HEK293 (cell line): ENCODE measurements at regions not wholly inside any gene's neighbourhood (a gene's known extent, or its start where the extent isn't known, plus 50 kb on each side); places are given as distances from the start of the nearest gene placed in this dataset.

Experiments
- CTCF ChIA-PET: fragments of 350-600 bp; formaldehyde crosslinking; extraction: SDS; loops from one replicate; lab custom pipeline; 2021; ENCODE audit warnings: antibody characterized with exemption; lab: Yijun Ruan, JAX
- POLR2A ChIA-PET: fragments of 300-600 bp; formaldehyde crosslinking; extraction: SDS; loops from one replicate; lab custom pipeline; 2020; ENCODE audit warnings: antibody characterized with exemption, inconsistent platforms; lab: Yijun Ruan, JAX
- H3K27ac ChIP-seq: fragments of 200-500 bp; sonication (Bioruptor generic); 2 replicates; pipeline ENCODE4 v1.5.1; 2014; ENCODE audit warnings: low read depth, low read length, control low read depth, inconsistent platforms; ENCODE audit errors: extremely low read depth
- H3K36me3 ChIP-seq, 2 experiments: fragments of 200-500 bp in 1 of 2; sonication (Bioruptor generic) in 1 of 2; 1 replicate in 1 of 2; 2 replicates in 1 of 2; pipeline ENCODE4 v1.5.1; 2014 to 2017; ENCODE audit warnings: inconsistent platforms in 2 of 2, low read length in 2 of 2; ENCODE audit not compliant: control insufficient read depth in 2 of 2, insufficient read depth in 1 of 2
- H3K4me1 ChIP-seq: fragments of 200-500 bp; sonication (Bioruptor generic); 2 replicates; pipeline ENCODE4 v1.5.1; 2014; ENCODE audit warnings: mild to moderate bottlenecking, low read length, inconsistent platforms; ENCODE audit not compliant: control insufficient read depth, insufficient read depth
- H3K4me3 ChIP-seq: 2 replicates; pipeline ENCODE4 v1.5.1; 2011; ENCODE audit warnings: low read depth, mild to moderate bottlenecking, control low read depth, low read length, moderate library complexity
- H3K9me3 ChIP-seq: fragments of 200-500 bp; sonication (Bioruptor generic); 2 replicates; pipeline ENCODE4 v1.5.1; 2014; ENCODE audit warnings: low read depth, low read length, inconsistent platforms; ENCODE audit not compliant: control insufficient read depth, insufficient read depth
- FEZF1 ChIP-seq: fragments of 450-650 bp; formaldehyde crosslinking; IDR thresholded peaks from 2 replicates; pipeline ENCODE4 v1.5.1; 2016; ENCODE audit warnings: missing biosample characterization, missing genetic modification characterization
- GLI2 ChIP-seq: fragments of 450-650 bp; formaldehyde crosslinking; IDR thresholded peaks from 2 replicates; pipeline ENCODE4; 2017; ENCODE audit warnings: missing biosample characterization, missing genetic modification characterization, low read depth, borderline replicate concordance
- HOXD13 ChIP-seq: sonication (generic); formaldehyde crosslinking; IDR thresholded peaks from 2 replicates; pipeline ENCODE4 v1.8.0; 2022; ENCODE audit warnings: missing genetic modification reagents, borderline replicate concordance
- IKZF3 ChIP-seq: fragments of 450-650 bp; IDR thresholded peaks from 2 replicates; pipeline ENCODE4 v1.5.0; 2018; ENCODE audit warnings: missing biosample characterization, mild to moderate bottlenecking, missing genetic modification characterization, moderate library complexity
- KLF1 ChIP-seq: fragments of 450-650 bp; formaldehyde crosslinking; IDR thresholded peaks from 2 replicates; pipeline ENCODE4 v1.5.1; 2016; ENCODE audit warnings: missing biosample characterization, missing genetic modification characterization
- KLF16 ChIP-seq: fragments of 450-650 bp; formaldehyde crosslinking; IDR thresholded peaks from 2 replicates; pipeline ENCODE4 v1.5.1; 2017; ENCODE audit warnings: missing biosample characterization, missing genetic modification characterization
- YY1 ChIP-seq: fragments of 450-650 bp; formaldehyde crosslinking; IDR thresholded peaks from 2 replicates; pipeline ENCODE4 v1.5.1; 2018; ENCODE audit warnings: missing biosample characterization, missing genetic modification characterization
- YY2 ChIP-seq: fragments of 450-650 bp; formaldehyde crosslinking; IDR thresholded peaks from 2 replicates; pipeline ENCODE4 v1.5.1; 2016; ENCODE audit warnings: missing biosample characterization, missing genetic modification characterization
- ZFP37 ChIP-seq: fragments of 450-650 bp; formaldehyde crosslinking; IDR thresholded peaks from 2 replicates; pipeline ENCODE4 v1.5.1; 2016; ENCODE audit warnings: missing biosample characterization, missing genetic modification characterization
- ZNF10 ChIP-seq: fragments of 450-650 bp; formaldehyde crosslinking; IDR thresholded peaks from 2 replicates; pipeline ENCODE4 v1.5.1; 2017; ENCODE audit warnings: missing biosample characterization, missing genetic modification characterization
- ZNF112 ChIP-seq: fragments of 450-650 bp; formaldehyde crosslinking; IDR thresholded peaks from 2 replicates; pipeline ENCODE4 v1.5.0; 2017; ENCODE audit warnings: missing biosample characterization, missing genetic modification characterization
- ZNF155 ChIP-seq: fragments of 450-650 bp; formaldehyde crosslinking; IDR thresholded peaks from 2 replicates; pipeline ENCODE4 v1.5.1; 2016; ENCODE audit warnings: missing biosample characterization, missing genetic modification characterization
- ZNF335 ChIP-seq: fragments of 450-650 bp; formaldehyde crosslinking; conservative IDR thresholded peaks from 2 replicates; pipeline ENCODE4 v1.5.1; 2016; ENCODE audit warnings: missing biosample characterization, missing genetic modification characterization
- ZNF558 ChIP-seq: fragments of 450-650 bp; formaldehyde crosslinking; IDR thresholded peaks from 2 replicates; pipeline ENCODE4 v1.5.1; 2016; ENCODE audit warnings: missing biosample characterization, missing genetic modification characterization
- ZNF639 ChIP-seq: fragments of 450-650 bp; formaldehyde crosslinking; IDR thresholded peaks from 2 replicates; pipeline ENCODE4 v1.5.1; 2016; ENCODE audit warnings: missing biosample characterization, missing genetic modification characterization
- ZNF768 ChIP-seq: fragments of 450-650 bp; formaldehyde crosslinking; IDR thresholded peaks from 2 replicates; pipeline ENCODE4 v1.5.1; 2018; ENCODE audit warnings: missing biosample characterization, mild to moderate bottlenecking, missing genetic modification characterization

- Histone ChIP-seq H3K36me3 (no peaks in the 10 kb centered on the region), H3K4me1 (no peaks in the 10 kb centered on the region), H3K27ac (no peak overlapping the region), H3K4me3 (no peak overlapping the region), H3K9me3 (no peaks in the 10 kb centered on the region)
- POLR2A ChIA-PET = no interaction called here
- CTCF ChIA-PET = no interaction called here
- TF ChIP-seq YY1 (tag by site-specific recombination) (no peak), ZNF768 (no peak), ZNF10 (tag by site-specific recombination) (no peak), KLF1 (tag by site-specific recombination) (no peak)
Observed at GRCh38 chr2:123961576-123961975, 63.5 kb upstream of the CNTNAP5 start.

GRCh38 chr2:123971564-123972318 lies 53.3 kb upstream of the CNTNAP5 start:
- TF ChIP-seq FEZF1 (tag by site-specific recombination) = no peak
- no peak for TF ChIP-seq ZNF639 (tag by site-specific recombination)
- no peak for TF ChIP-seq HOXD13 (CRISPR knock-in tag)
- no peak for TF ChIP-seq ZFP37 (tag by site-specific recombination)
- no peak for TF ChIP-seq ZNF335 (tag by site-specific recombination)
- TF ChIP-seq ZNF112 (tag by site-specific recombination) = no peak
- TF ChIP-seq IKZF3 = no peak
- TF ChIP-seq ZNF155 (tag by site-specific recombination) = no peak
- no peak for TF ChIP-seq KLF16 (tag by site-specific recombination)
- TF ChIP-seq YY2 = no peak
- no peak for TF ChIP-seq GLI2 (tag by site-specific recombination)
- TF ChIP-seq ZNF558 = no peak
- no peaks in the 10 kb centered on the region for H3K4me1 ChIP-seq
- ChIA-PET POLR2A (no interaction called here), CTCF (no interaction called here)
- H3K27ac ChIP-seq = no peak overlapping the region
- no peaks in the 10 kb centered on the region for H3K9me3 ChIP-seq
- H3K4me3 ChIP-seq = no peak overlapping the region
- H3K36me3 ChIP-seq = no peaks in the 10 kb centered on the region
